ENCODE measurements at regions not wholly inside any gene's neighbourhood (a gene's known extent, or its start where the extent isn't known, plus 50 kb on each side); places are given as distances from the start of the nearest gene placed in this dataset.

DNA sequence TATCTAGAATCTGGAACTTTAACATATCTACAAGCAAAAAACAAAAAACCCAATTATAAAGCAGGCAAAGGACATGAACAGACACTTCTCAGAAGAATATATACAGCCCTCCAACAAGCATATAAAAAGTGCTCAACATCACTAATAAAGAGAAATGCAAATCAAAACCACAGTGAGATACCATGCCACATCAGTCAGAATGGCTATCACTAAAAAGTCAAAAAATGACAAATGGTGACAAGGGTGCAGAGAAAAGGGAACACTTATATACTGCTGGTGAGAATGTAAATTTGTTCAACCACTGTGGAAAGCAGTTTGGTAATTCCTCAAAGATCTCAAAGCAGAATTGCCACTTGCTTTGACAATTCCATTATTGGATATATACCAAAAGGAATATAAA lies 215.0 kb upstream of the EYS start:
- DNase-seq (ENCODE audit: low read depth), result no peak
- CTCF ChIA-PET, result no interaction called here
- TF ChIP-seq, protein P1, sequence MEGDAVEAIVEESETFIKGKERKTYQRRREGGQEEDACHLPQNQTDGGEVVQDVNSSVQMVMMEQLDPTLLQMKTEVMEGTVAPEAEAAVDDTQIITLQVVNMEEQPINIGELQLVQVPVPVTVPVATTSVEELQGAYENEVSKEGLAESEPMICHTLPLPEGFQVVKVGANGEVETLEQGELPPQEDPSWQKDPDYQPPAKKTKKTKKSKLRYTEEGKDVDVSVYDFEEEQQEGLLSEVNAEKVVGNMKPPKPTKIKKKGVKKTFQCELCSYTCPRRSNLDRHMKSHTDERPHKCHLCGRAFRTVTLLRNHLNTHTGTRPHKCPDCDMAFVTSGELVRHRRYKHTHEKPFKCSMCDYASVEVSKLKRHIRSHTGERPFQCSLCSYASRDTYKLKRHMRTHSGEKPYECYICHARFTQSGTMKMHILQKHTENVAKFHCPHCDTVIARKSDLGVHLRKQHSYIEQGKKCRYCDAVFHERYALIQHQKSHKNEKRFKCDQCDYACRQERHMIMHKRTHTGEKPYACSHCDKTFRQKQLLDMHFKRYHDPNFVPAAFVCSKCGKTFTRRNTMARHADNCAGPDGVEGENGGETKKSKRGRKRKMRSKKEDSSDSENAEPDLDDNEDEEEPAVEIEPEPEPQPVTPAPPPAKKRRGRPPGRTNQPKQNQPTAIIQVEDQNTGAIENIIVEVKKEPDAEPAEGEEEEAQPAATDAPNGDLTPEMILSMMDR (IDR thresholded peaks at IDR 0.05; ENCODE audit: insufficient read depth, low read depth, low read length), result no peak

DNA sequence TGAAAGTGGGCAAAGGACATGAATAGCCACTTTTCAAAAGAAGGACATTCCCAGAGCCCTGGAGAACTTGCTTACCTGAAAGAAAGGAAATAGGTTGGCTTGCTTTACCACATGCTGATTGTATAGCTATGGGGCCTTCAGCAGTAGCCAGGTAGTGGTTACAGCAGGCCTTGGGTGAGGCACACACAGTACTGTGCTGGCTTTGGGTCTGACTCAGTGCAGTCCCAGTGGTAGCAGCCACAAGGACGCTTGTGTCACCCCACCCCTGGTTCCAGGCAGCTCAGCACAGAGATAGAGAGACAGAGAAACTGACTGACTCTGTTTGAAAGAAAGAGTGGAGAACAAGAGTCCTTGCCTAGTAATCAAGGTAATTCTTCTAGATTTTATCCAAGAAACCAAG lies 201.0 kb upstream of the EYS start:
- DNase-seq (ENCODE audit: low read depth), result no peak
- Histone ChIP-seq H3K36me3 (ENCODE audit: control insufficient read depth, insufficient read depth, low read length) (no peaks in the 10 kb centered on the region), H3K4me3 (ENCODE audit: low read depth, low read length) (no peak overlapping the region), H3K27me3 (ENCODE audit: control insufficient read depth, insufficient read depth, low read length) (no peaks in the 10 kb centered on the region)
- ChIA-PET CTCF (no interaction called here), POLR2A (no interaction called here)
- TF ChIP-seq, protein P1 (IDR thresholded peaks at IDR 0.05; ENCODE audit: insufficient read depth, low read depth, low read length), result no peak

More for the DNA sequence above, 215.0 kb upstream of the EYS start:
- POLR2A ChIA-PET, result no interaction called here
- H3K27me3 ChIP-seq (ENCODE audit: control insufficient read depth, insufficient read depth, low read length), result no peaks in the 10 kb centered on the region
- no peaks in the 10 kb centered on the region for H3K36me3 ChIP-seq (ENCODE audit: control insufficient read depth, insufficient read depth, low read length)
- no peak overlapping the region for H3K4me3 ChIP-seq (ENCODE audit: low read depth, low read length)

DNA sequence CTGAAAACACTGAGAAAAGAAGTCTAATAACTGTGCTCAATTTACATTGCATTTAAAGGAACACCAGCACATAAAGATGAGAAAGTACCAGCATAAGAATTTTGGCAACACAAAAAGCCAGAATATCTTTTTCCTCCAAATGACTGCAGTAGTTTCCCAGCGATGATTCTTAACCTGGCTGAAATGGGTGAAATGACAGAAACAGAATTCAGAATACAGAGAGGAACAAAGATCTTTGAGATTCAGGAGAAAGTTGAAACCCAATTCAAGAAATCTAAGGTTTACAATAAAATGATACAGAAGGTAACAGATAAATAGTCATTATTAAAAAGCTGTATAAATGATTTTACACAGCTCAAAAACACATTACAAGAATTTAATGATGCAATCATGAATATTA lies 197.0 kb upstream of the EYS start:
- TF ChIP-seq, protein P1 (IDR thresholded peaks at IDR 0.05; ENCODE audit: insufficient read depth, low read depth, low read length), result no peak
- H3K36me3 ChIP-seq (ENCODE audit: control insufficient read depth, insufficient read depth, low read length), result no peaks in the 10 kb centered on the region
- ChIA-PET POLR2A (no interaction called here), CTCF (no interaction called here)
- H3K4me3 ChIP-seq (ENCODE audit: low read depth, low read length), result no peak overlapping the region
- no peaks in the 10 kb centered on the region for H3K27me3 ChIP-seq (ENCODE audit: control insufficient read depth, insufficient read depth, low read length)
- DNase-seq (ENCODE audit: low read depth), result no peak

DNA sequence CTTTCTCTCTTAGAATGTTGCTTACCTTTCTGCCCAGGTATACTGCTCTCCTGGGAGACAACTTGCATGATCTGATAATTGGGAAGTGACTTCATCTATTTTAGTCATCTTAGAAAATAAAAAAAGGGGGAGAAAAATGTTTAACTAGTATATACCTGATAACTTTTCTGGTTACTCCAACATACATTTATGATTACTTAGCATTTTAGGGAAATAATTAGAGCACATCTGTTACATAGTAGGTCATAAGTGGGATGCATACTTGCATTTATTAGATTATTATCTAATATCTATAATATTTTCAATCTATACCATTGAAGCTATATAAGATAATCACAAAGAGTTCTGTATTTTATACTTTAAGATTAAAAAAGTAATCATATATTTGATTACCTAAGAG lies 193.9 kb upstream of the EYS start:
- TF ChIP-seq, protein P1 (IDR thresholded peaks at IDR 0.05; ENCODE audit: insufficient read depth, low read depth, low read length), result no peak
- Histone ChIP-seq H3K4me3 (ENCODE audit: low read depth, low read length) (no peak overlapping the region), H3K27me3 (ENCODE audit: control insufficient read depth, insufficient read depth, low read length) (no peaks in the 10 kb centered on the region), H3K36me3 (ENCODE audit: control insufficient read depth, insufficient read depth, low read length) (no peaks in the 10 kb centered on the region)
- no peak for DNase-seq (ENCODE audit: low read depth)
- CTCF ChIA-PET, result no interaction called here
- POLR2A ChIA-PET, result no interaction called here

DNA sequence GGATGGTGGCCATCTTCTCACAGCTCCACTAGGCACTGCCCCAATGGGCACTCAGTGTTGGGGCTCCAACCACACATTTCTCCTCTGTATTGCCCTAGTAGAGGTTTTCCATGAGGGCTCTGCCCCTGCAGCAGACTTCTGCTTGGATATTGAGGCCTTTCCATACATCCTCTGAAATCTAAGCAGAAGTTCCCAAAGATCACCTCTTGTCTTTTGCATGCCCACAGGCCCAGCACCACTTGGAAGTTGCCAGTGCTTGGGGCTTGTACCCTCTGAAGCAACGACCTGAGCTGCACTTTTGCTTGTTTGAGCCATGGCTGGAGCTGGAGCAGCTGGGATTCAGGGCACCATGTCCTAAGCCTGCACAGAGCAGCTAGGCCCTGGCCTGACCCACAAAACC lies 189.1 kb upstream of the EYS start:
- no peak for DNase-seq (ENCODE audit: low read depth)
- TF ChIP-seq, protein P1 (IDR thresholded peaks at IDR 0.05; ENCODE audit: insufficient read depth, low read depth, low read length), result no peak
- H3K36me3 ChIP-seq (ENCODE audit: control insufficient read depth, insufficient read depth, low read length), result no peaks in the 10 kb centered on the region
- ChIA-PET POLR2A (no interaction called here), CTCF (no interaction called here)
- H3K27me3 ChIP-seq (ENCODE audit: control insufficient read depth, insufficient read depth, low read length), result no peaks in the 10 kb centered on the region
- no peak overlapping the region for H3K4me3 ChIP-seq (ENCODE audit: low read depth, low read length)
